HFF-Myc (cell line): ENCODE measurements at regions not wholly inside any gene's neighbourhood (a gene's known extent, or its start where the extent isn't known, plus 50 kb on each side); places are given as distances from the start of the nearest gene placed in this dataset.

Source experiments
- DNase-seq: peaks from one replicate; pipeline ENCODE4 v3.0.0-alpha.2; 2011; ENCODE audit warnings: low read depth; ENCODE audit errors: extremely low read depth
- H3K4me3 ChIP-seq: replicated peaks from 2 replicates; pipeline ENCODE4 v1.5.1; 2011; ENCODE audit warnings: low read depth, mild to moderate bottlenecking, control low read depth, low read length
- TF ChIP-seq, protein P1 (sequence below): IDR thresholded peaks from 2 replicates; pipeline ENCODE4 v1.5.1; 2012; ENCODE audit warnings: mild to moderate bottlenecking, low read depth, low read length, control low read depth; ENCODE audit errors: missing control alignments

GRCh38 chr11:70578831-70579230 is 180.5 kb downstream of the CTTN start:
- no peak overlapping the region for H3K4me3 ChIP-seq
- DNase-seq, result no peak
- TF ChIP-seq, protein P1, sequence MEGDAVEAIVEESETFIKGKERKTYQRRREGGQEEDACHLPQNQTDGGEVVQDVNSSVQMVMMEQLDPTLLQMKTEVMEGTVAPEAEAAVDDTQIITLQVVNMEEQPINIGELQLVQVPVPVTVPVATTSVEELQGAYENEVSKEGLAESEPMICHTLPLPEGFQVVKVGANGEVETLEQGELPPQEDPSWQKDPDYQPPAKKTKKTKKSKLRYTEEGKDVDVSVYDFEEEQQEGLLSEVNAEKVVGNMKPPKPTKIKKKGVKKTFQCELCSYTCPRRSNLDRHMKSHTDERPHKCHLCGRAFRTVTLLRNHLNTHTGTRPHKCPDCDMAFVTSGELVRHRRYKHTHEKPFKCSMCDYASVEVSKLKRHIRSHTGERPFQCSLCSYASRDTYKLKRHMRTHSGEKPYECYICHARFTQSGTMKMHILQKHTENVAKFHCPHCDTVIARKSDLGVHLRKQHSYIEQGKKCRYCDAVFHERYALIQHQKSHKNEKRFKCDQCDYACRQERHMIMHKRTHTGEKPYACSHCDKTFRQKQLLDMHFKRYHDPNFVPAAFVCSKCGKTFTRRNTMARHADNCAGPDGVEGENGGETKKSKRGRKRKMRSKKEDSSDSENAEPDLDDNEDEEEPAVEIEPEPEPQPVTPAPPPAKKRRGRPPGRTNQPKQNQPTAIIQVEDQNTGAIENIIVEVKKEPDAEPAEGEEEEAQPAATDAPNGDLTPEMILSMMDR, result no peak

- TF ChIP-seq, protein P1, result no peak
- no peak overlapping the region for H3K4me3 ChIP-seq
- DNase-seq, result no peak
Observed at GRCh38 chr11:70579316-70579955, 181.1 kb downstream of the CTTN start.

GRCh38 chr11:70580036-70580805 is 181.9 kb downstream of the CTTN start:
- TF ChIP-seq, protein P1, result no peak
- no peak for DNase-seq
- H3K4me3 ChIP-seq, result no peak overlapping the region

- DNase-seq, result no peak
- TF ChIP-seq, protein P1, result no peak
- no peak overlapping the region for H3K4me3 ChIP-seq
Observed at GRCh38 chr11:70581991-70582885, 183.9 kb downstream of the CTTN start.

DNA sequence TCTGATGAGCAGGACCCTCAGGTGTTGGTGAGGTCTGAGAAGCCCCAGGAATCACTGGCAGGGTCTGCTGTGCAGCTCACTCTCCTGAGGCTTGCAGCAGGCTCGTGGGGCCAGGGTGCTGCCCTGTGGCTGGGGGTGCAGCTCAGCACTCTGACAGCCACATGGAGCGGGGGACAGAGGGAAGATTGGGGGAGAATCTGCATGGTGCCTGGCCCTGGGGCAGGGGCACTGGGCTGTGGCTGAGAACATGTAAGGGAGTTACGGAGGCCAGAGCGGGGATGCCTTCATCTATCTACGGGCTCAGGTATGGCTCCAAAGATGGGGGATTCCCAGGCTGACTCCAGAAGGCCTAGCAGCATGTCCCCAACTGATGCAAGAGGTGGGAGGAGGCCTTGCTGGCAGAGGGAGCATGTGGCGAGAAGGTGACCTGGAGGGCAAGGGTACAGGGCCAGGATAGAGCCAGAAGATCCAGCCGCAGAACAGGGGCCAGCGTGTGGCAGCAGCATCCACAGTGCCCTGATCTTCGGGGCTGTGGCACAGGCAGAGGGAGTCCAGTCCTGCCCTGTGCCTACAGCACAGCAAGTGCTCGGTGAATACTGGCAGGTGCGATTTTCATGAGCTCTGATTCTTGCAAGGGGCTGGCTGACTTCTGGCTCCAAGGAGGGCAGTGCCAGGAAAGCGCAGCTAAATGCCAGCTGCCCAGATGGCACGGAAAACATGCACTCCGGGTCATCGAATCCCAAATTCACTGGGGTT is 184.7 kb downstream of the CTTN start:
- no peak for DNase-seq
- TF ChIP-seq, protein P1, result no peak
- H3K4me3 ChIP-seq, result no peak overlapping the region

DNA sequence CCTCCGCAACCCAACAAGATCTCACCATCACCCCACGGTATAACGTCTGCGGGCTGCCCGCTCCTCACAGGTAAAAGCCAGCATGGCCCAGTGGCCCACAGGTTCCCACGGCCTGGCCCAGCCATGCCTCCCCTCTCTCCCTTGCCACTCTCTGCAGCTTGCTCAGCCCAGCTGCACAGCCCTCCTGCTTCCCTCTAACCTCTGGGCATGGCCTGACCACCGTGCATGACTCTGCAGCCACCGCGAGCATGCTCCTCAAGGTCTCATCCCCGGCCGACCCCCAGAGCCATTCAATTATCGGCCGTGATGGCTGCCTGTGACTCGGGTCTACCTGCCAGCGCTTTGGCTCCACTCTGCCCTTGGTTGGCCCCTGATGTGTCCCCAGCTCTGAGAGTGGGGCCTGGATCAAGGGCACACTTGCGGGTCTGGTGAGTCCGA is 185.5 kb downstream of the CTTN start:
- no peak for DNase-seq
- TF ChIP-seq, protein P1, result no peak
- H3K4me3 ChIP-seq, result no peak overlapping the region
